Eye (tissue), 1 donor: ENCODE measurements at regions not wholly inside any gene's neighbourhood (a gene's known extent, or its start where the extent isn't known, plus 50 kb on each side); places are given as distances from the start of the nearest gene placed in this dataset.
A peak's percentile ranks its signal among the peaks of the same experiment; 100 is the strongest.

Experiments
- DNase-seq: peaks from one replicate; pipeline ENCODE4 v3.0.0-alpha.2; 2015

DNA sequence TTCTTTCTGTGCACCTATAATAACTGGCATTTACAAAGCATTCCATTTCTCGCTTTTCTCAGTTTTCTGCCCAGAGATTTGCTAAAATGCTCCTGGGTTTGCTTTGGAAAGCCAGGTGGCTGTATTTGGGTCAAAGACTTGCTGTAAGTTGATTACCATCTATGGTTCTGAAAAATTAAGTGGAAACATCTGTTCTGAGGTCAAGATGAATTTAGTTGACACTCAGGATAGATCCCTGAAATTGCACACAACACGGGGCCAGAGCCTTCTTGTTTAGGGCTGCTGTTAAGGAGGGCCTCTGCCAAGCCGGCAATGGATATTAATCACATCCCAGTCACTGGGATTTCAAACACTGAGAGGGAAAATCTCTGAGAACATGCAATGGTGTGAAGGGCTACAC lies 111.6 kb upstream of the GLI3 start:
- peak; percentile 55 for DNase-seq

DNA sequence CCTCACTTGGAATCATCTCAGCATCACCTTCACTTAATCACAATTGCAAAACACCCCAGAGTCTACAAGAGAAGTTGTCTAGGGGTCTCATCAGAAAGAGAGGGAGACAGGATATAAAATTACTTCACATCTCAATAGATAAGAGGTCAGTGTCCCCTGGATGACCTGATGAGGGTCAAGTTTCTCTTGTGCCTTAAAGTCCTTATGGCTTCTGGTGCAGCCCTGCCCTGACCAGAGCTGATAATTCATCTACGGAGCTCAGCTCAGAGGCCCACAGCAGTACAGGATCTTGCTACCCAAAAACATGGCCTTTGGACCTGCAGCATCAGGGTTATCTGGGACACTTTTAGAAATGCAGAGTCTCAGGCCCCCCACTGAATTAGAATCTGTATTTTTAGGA lies 111.1 kb upstream of the GLI3 start:
- peak; percentile 37 for DNase-seq

DNA sequence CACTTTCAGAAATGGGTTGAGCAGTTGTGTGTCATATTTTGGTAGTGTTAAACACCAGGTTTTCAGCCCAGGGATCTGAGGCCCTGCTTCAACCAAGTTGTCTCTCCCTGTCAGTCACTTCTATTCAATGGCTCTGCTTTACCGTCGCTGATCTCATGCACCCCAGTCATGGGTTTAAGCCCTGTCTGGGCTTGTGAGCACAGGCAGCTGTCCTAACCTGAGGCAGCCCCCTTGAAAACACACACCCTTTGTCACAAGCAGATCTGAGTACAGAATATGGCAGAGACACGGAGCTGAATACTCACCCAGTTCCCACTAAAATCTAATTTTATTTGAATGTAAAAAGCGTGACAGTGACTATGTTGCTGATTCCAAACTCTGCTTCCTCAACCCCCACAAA lies 110.6 kb upstream of the GLI3 start:
- peak; percentile 25 for DNase-seq

DNA sequence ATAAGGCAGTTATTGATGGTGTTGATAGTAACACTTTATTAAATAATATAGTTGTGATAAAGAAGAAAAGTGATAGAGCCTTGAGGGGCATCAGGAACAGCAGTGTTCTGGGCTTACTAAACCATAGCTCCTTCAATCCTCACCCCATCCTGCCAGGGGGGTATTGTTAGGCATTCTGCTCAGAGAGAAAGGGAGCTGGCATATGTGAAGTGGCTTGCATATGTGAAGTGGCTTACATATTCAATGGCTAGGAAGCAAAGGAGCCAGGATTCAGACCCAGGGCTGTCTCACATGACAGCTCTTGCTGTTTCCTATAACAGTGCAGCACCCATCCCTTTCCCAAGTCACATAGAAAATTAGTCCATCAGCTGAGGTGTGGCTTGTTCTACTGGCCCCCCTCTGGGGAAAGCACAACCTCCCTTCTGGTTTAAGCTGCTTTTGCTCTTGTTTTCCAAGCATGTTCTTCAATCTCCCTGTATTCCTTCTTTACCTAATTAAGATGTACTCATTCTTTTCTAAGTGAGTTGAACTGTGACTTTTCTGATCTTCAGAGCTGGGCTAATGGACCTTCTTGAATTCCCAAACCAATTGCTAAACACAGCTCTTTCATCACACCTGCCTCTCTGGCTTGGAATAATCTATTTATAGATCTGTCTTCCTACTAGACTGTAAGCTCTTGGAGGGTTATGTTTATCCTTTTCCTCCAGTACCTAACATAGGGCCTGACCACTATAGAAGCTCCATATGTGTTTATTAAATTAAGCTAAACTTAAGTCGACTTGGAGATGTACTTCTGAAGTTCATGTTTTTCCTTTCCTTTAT lies 108.7 kb upstream of the GLI3 start:
- DNase-seq, result no peak

DNA sequence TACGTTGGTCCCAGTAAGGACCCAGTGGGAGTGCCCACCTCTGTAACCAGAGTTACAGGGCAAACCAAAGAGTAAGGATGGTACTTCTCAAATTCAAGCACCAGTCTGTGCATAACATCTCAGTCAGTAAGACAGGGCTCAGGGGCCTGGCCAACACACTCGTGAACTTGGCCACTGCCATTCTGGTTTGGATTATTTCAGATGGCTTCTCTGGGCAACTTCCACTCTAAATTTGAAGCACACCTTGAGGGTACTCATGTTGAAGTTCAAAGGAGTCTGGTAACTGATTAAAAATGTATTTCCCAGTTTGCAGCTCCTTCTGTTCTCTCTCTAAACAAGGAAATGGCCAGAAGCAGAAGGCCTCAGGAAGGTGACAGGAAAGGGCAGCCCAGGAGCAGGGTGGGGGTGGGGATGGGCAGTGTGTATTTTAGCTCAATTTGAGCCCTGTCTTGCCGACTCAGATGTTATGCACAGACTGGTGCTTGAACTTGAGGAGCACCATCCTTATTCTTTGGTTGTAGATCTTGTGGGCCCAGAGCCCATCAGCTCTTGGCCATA lies 107.3 kb upstream of the GLI3 start:
- no peak for DNase-seq

DNA sequence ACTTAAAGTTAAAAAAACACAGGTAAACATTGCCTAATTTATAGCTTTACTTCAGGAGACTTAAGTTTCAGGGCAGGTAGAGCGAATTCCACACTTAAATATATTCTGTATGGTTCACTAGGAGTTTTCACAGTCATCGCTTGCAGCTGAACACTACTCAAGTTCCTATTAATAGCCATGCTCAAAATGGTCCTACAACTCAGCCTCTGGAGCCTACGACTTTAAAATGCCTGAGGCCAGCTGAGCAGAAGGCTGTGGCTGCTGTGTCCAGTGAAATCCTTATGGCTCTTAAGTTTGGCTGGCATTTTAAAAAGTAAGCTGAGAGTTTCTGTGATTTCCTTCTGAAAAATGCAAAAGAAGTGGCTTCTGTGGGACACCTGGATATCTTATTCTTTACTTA lies 105.4 kb upstream of the GLI3 start:
- no peak for DNase-seq

DNA sequence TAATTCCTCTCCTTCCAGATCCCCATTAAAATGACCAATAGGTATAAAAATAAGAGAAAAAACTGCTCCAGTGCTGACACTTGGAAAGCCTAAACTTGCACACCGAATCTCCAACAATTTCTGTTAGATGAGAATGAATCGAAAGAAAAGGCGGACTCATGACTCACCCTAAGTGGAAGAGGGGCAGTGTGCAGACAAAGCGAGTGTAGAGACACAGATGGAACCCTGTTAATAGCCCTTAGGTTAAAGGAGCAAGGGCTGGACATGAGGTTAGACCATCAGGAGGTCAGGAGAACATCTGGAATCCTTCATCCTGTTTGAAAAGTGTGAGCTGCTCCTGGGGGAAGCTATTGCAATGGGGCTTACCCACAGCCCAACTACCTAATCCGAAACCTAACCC lies 103.4 kb upstream of the GLI3 start:
- no peak for DNase-seq

DNA sequence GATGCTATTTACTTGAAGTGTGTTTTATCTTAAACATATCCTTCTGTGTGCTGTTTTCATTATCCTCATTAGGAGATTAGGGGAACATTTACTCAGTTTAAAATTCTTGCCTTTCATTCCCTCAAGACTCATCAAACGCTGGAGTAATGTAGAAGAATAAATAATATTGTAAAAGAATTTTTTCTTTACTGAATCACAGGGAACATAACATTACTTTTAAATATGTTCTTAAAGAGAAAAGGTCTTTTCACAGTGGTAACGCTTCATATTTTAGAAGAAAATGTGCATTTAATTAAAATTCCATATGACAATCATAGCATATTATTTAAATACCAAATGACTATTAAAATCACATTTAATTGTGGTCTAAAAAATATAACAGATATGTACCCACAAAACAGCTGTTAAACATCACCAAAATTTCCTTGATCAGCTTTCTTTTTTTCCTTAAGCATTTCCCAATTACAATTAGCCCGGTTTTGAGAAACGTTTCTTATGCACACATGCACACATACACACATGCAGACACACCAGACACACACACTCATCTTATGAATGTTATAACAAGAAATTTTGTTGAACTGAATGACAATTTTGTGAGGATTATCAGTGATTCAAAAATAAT lies 102.0 kb upstream of the GLI3 start:
- DNase-seq, result no peak

DNA sequence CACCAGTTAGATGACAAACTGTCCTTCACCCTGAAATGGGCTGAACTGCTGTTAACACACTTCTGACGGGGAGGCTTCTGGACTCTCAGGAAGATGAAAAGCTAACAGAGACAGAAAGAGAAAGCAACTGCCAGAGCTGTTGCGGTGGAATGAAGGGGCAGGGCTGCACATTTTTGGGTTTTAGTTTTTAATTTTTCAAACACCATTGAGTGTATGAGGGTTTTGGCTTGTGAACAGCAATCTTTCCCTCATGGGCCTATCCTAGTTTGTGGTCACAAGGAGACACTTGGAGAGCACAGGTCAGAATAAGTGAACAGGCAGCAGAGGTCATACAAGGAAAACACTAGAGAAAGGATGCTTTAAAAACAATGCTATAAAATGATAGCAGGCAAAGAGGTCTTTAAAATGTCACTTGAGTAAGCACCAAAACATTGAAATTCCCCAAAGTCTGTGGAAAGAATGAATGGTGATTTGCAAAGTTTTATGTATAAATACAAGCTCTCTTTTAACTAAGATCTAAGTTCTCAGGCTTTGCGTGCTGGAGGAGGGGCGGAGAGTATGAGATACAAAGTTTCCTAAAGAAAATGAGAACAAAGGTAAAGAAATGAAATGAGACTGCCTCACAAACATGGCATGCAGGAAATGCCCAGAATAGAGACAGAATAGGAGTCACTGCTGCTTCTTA lies 101.4 kb upstream of the GLI3 start:
- DNase-seq, result peak; percentile 24

DNA sequence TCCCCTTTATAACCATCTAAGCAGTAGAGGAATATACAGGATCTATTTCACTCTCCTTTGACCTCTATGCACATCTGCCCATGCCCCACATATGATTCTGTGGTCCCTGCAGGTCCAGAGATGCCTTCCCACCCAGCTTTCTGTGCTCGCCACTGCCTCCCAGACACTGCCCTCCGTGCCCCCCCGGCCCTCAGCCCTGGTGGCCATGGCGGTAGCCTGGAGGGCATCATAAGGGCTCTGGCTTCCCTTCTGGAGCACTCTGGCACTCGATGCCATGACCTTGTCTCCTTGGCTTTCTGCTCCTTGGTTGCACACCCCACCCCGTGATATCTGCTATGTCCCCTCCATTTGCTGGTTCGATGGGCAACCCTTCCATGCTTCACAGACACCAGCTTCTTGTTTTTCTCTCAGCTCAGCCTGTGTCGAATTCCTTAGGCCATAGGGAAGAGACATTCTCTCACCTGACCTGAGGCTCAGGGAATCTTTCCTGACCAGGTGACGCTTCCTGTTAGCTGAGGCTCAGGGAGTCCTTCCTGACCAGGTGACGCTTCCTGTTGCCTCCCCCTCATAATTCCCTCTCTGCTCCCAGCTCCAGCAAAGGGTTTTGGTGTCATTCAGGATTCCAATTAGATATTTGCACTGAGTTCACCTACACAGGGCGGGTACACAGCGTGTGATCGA lies 100.4 kb upstream of the GLI3 start:
- no peak for DNase-seq

DNA sequence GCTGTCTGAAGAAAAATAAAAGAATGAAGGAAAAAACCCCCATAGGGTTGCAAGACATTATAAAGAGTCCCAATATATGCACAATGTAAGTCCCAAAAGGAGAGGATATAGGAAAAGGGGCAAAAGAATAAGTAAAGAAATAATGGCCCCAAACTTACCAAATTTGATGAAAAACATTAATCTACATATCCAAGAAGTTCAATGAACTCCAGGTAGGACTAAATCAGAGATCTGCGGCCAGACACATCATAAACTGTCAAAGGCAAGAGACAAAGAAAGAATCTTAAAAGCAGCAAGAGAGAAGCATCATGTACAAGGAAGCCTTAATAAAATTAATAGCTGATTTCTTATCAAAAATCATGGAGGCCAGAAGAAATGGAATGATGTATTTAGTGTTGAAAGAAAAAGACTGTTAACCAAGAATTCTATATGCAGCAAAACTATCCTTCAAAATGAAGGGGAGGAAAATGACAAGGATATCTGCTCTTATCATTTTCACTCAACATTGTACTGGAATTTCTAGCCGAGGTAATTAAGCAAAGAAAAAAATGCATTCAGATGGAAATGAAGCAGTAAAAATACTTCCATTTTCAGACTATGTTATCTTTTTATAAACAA lies 95.7 kb upstream of the GLI3 start:
- DNase-seq, result no peak

DNA sequence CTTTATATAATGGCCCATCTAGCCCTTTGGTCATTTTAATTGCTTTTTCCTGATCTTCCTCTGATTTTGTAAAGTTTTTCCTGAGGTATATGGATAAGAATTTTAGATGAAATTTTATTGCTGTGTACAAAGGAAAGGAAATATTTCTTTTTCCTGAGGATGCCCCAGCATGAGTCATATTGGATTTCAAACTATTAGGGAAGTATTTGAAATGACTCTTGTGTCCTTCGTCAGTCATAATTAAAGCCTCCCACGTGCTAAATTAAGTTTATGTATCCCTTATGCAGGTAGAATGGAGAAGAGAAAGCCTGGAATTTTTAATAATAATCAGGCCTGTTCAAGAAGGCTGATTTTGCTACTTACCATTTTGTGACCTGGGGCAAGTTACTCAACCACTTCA lies 82.6 kb upstream of the GLI3 start:
- no peak for DNase-seq

DNA sequence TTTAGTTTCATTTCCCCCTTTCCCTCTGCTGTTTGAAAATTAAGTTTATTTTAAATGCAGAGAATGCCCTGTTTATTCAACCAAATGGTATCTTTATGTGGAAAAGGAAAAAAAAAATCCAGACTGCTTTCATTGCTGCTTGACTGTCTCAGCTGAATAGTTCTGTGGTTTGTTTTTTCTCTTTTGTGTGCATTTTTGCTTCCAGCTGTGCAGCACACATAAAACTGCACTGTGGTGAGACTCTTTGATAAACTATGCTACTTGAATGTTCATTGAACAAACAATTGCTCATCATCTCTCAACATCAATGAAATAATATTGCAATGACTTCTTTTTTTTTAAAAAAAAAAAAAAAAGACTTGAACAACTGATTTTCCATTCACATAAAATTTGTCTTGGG lies 78.6 kb upstream of the GLI3 start:
- DNase-seq, result no peak

DNA sequence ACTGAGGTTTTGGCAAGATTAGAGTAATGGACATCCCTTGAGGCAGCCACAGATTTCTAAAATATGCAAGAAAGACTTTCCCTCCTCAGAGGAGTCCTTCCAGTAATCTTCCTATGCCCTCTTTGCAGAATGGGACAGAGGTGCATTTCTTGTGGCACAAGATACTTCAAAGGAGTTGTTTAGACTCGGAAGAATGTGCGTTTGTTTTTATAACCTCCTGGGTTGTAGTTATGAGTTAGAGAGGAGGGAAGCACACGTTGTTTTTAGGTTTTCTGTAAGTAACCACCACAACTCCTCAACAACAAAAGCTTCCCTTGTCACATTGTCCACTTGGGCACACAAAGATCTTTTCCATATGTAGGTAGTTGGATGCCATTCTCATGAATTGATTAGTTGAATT lies 78.1 kb upstream of the GLI3 start:
- DNase-seq, result no peak

DNA sequence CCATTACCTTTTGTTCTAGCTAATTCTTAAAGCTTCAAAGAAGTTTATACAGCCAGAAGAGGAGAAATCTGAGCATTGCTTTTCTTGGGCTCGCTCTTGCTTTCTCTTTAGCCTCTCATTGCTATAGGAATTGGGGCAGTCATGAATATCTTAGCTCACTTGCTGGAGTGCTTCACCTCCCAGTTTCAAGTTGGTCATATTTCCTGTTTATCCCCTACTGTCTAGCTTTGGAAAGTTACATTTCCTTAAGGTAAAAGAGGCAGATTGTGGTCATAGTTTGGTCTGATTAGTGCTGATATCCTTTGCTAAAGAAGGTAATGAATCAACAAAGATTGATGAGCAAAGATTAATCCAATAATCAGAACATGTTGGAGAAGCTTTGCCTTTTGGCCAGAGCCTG lies 77.7 kb upstream of the GLI3 start:
- DNase-seq, result no peak

DNA sequence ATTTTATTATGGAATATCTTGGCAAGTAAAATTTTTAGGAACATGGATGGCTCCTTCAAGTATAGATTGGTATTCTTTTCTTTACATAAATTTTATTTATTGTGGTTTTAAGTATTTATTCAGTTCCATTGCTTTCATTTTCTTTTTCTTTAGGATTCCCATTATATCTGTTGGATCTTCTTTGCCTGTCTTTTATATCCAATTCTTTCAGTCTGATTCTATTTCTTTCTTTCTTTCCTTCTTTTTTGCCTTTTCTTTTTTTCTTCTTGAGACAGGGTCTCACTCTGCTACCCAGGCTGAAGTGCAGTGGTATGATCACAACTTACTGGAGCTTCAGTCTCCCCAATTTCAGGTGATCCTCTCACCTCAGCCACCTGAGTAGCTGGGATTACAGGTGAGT lies 74.2 kb upstream of the GLI3 start:
- no peak for DNase-seq

DNA sequence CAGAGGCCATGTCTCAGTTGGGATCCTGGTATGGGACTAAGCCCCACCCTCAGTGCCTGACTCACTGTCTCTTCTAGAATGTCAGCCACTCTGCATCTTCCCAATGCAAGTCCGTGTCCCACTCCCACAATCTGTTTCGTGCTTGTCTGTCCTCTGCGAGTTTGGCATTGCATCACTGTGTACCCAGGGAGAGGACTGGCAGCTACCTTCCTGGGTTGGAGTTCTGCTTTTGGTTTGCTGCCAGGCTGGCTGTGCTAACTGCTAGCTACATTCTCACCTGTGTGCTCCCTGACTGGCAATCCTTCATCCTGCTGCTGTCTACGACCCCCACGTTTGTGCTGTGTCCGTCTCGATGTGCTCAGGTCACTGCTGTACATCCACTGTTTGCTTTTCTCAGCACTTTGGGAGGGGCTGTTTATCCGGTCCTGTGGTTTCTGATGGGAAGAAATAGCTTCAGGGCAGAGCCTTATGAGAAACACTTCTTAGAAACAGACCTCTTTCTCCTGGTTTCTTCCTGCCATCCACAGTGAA lies 56.0 kb upstream of the GLI3 start:
- DNase-seq, result no peak

DNA sequence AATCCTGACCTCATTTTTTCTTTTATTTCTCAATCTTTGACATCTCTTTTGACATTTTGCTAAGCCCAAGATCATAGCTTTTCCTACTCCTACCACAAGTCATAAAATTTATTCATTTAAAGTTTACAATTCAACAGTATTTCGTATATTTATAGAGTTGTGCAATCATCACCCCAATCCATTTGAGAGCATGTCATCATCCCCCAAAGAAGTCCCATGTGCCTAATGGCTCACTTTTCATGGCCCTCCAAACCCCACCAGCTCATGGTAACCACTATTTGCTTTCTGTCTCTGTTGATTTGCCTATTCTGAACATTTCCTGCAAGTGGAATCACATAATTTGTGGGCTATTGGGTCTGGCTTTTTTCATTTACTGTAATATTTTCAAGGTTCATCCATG lies 52.5 kb upstream of the GLI3 start:
- DNase-seq, result no peak
